Transverse colon (tissue), 3 donors: ENCODE measurements at regions not wholly inside any gene's neighbourhood (a gene's known extent, or its start where the extent isn't known, plus 50 kb on each side); places are given as distances from the start of the nearest gene placed in this dataset.

ENCODE experiments used
- CTCF ChIP-seq, 5 experiments: fragments of 200-600 bp in 3 of 5; fragments of 450-650 bp in 2 of 5; sonication (generic) in 3 of 5; IDR thresholded peaks; 1 replicate in 2 of 5; 2 replicates in 3 of 5; pipeline ENCODE4 v1.5.1; 2016 to 2017; ENCODE audit warnings: antibody characterized with exemption in 5 of 5, inconsistent platforms in 3 of 5, mild to moderate bottlenecking in 2 of 5, moderate library complexity in 1 of 5
- EP300 ChIP-seq: sonication (generic); formaldehyde crosslinking; IDR thresholded peaks from one replicate; pipeline ENCODE4 v1.6.1; 2017; ENCODE audit warnings: antibody characterized with exemption, low read depth

GRCh38 chr10:78170026-78170475, 136.4 kb downstream of the RPS24 start:
- no peak for TF ChIP-seq CTCF (IDR thresholded peaks at IDR 0.05)
- TF ChIP-seq EP300 = no peak
